Astrocyte of the cerebellum (primary cell): ENCODE measurements at regions not wholly inside any gene's neighbourhood (a gene's known extent, or its start where the extent isn't known, plus 50 kb on each side); places are given as distances from the start of the nearest gene placed in this dataset.

ENCODE experiments used
- DNase-seq: peaks from one replicate; pipeline ENCODE4 v3.0.0-alpha.2; 2011; ENCODE audit warnings: low read depth
- H3K4me3 ChIP-seq: 2 replicates; pipeline ENCODE4 v1.5.1; 2011; ENCODE audit warnings: mild to moderate bottlenecking, low read depth, low read length, moderate library complexity
- in situ Hi-C: cut with HindIII; loops from 2 replicates; pipeline ENCODE4 v1.10.0; 2017; ENCODE audit warnings: low sequenced_read_pairs
- TF ChIP-seq, protein P1 (sequence below): IDR thresholded peaks from 2 replicates; pipeline ENCODE4 v1.5.1; 2012; ENCODE audit warnings: low read length, low read depth, moderate library complexity, mild to moderate bottlenecking; ENCODE audit errors: missing control alignments

DNA sequence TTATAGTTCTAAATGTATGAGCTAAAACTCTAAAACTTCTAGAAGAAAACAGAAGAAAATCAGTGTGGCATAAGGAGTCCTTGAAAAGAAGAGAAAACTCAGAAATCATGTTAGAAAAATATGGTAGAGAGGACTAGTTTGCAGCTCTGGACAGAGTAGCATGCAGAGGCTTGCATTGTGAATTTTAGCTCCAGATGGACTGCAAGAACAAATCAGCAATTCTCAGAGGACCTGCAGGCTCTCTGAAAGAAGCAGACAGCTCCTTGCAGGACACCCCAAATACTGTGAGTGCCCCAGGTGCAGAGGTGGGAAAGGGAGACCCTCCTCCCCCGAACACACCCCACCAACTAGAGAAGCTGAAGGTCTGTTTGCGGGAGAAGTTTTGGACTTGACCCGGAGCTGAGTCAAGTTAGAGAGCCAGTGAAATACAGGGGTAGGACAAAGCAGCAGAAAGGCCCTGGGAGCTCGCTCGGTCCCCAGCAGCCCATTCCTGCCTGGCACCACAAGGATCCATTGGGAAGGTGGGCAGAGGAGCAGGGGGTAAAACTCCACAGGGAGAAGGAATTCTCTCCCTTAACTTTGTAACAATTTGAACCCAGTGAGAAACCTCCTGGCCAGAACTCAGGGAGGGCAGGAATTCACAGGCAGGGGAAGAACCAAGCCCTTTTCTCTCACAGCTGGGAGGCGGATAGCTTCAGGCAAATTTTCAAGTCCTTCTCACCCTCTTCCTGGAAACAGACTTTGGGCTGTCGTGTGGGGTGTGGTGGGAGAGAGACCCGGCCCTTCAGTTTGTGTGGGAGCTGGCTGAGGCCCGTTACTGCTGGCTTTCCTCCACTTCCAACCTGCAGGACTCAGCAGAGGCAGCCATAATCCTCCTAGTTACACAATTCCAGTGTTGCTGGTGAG lies 216.2 kb upstream of the SLC35G4 start:
- TF ChIP-seq, protein P1, sequence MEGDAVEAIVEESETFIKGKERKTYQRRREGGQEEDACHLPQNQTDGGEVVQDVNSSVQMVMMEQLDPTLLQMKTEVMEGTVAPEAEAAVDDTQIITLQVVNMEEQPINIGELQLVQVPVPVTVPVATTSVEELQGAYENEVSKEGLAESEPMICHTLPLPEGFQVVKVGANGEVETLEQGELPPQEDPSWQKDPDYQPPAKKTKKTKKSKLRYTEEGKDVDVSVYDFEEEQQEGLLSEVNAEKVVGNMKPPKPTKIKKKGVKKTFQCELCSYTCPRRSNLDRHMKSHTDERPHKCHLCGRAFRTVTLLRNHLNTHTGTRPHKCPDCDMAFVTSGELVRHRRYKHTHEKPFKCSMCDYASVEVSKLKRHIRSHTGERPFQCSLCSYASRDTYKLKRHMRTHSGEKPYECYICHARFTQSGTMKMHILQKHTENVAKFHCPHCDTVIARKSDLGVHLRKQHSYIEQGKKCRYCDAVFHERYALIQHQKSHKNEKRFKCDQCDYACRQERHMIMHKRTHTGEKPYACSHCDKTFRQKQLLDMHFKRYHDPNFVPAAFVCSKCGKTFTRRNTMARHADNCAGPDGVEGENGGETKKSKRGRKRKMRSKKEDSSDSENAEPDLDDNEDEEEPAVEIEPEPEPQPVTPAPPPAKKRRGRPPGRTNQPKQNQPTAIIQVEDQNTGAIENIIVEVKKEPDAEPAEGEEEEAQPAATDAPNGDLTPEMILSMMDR = no peak
- DNase-seq = no peak
- in situ Hi-C loops = no loop called here
- no peak overlapping the region for H3K4me3 ChIP-seq

DNA sequence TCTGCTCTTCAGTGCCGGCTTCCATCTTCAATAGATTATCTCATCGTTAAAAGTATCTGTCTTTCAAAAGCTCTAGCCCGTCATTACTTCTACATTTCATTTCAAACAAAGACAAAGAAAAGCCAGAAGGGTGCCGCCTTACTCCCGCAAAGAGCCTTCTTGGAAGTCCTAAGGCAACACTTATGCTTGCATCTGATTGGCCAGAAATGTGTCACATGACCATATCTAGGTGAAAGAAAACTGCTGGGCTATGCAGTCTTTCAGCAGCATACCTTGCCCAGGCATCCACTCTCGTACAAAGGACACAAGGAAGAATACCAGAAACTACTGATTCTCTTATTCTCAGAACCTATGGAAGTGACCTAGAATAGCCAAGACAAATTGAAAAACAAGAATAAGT lies 217.1 kb upstream of the SLC35G4 start:
- in situ Hi-C loops = no loop called here
- TF ChIP-seq, protein P1 = no peak
- DNase-seq = no peak
- no peak overlapping the region for H3K4me3 ChIP-seq

DNA sequence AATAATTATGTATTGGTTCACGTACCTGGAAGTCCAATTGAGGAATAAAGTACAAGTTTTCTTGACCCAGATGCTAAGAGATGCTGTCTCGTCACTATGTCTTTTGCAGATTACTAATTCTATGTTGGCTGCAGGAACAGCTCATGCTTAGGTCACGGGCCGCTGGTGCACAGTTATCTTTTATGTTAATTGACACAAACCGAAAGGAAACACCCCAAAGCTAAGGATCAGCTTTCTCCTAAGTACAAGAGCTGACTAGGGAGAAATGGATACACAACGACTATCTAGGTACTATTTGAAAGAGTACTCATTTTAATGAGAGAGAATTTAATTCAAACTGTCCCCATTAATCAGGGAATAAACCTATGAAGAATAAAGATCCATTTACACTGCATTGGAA lies 217.7 kb upstream of the SLC35G4 start:
- TF ChIP-seq, protein P1 = no peak
- DNase-seq = no peak
- in situ Hi-C loops = no loop called here
- H3K4me3 ChIP-seq = no peak overlapping the region

DNA sequence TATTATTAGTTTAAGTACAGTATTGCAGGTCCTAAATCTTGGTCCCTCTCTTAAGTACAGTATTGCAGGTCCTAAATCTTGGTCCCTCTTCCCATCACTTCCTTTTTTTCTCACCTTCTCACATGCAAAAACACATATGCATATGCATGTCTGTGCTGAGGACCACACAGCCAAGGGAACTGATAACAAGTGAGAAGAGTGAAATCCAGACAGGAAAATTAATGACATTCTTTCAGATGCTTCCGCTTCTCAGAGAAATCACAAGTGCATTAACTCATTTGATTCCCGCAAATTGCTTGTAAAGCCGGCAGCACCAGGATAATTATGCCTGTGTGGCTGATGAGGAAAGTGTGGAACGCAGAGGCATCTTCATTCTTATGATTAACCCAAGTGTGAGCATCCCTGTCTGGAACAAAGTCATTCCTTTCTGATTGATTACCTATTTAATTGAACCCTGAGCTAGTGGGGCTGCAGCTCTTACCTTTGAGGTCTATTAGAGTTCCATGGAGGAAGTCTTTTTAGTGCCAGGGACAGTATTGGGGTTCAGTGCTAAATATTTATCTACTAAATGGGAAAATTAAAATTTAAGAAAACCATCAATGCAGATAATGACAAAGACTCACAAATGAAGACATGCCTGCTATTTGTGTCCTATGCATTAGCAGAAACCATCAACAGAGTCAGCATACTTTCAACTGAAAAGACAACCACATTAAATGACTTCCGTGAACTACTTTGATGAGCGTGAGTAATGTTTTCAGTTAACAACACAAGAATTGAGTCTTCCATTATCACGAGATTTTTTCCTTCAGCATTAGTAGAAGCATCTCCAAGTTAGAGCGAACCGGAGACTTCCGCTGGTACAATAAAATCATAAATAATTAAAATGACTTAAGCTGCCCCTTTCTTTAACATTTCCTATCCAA lies 220.4 kb upstream of the SLC35G4 start:
- in situ Hi-C loops = no loop called here
- DNase-seq = no peak
- no peak overlapping the region for H3K4me3 ChIP-seq
- TF ChIP-seq, protein P1 = no peak

DNA sequence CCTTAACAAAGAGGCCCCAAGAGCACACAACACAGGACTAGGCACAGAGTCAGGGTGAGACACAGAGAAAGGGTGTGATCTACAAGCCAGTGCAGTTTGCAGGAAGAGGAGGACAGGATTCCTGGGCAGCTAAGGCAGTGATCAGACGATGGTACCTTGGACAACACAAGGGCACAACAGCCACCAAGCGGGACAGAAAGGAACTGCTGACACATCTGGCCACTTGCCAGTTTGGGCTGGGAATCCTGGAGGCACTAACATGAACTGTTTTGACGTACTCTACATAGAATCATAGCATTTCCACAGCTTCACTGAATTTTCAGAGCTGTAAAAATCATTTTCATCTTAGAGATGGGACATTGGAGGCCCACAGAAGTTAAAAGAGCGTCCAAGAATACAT lies 221.5 kb upstream of the SLC35G4 start:
- H3K4me3 ChIP-seq = no peak overlapping the region
- no peak for DNase-seq
- TF ChIP-seq, protein P1 = peak; percentile 17
- in situ Hi-C loops = no loop called here

DNA sequence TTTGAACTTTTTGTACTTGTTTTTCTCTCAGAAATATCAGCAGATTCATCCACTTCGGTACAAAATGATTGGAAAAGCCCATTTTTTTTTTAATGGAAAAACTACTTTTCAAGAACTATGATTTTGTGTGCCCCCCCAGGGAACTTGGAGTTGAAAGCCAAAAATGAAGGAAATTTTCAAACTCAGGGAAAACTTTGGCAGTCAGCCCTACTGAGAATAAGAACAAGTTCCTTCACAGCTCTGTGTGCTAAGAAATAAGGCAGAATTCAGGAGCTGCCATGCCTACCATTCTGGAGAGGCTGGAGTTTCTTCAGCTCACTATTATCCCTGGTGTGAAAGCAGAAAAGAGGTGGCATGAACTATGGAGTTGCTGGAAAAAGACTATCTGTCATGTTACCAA lies 226.0 kb upstream of the SLC35G4 start:
- no peak for DNase-seq
- in situ Hi-C loops = no loop called here
- TF ChIP-seq, protein P1 = no peak
- no peak overlapping the region for H3K4me3 ChIP-seq
